ENCODE measurements at regions not wholly inside any gene's neighbourhood (a gene's known extent, or its start where the extent isn't known, plus 50 kb on each side); places are given as distances from the start of the nearest gene placed in this dataset.

DNA sequence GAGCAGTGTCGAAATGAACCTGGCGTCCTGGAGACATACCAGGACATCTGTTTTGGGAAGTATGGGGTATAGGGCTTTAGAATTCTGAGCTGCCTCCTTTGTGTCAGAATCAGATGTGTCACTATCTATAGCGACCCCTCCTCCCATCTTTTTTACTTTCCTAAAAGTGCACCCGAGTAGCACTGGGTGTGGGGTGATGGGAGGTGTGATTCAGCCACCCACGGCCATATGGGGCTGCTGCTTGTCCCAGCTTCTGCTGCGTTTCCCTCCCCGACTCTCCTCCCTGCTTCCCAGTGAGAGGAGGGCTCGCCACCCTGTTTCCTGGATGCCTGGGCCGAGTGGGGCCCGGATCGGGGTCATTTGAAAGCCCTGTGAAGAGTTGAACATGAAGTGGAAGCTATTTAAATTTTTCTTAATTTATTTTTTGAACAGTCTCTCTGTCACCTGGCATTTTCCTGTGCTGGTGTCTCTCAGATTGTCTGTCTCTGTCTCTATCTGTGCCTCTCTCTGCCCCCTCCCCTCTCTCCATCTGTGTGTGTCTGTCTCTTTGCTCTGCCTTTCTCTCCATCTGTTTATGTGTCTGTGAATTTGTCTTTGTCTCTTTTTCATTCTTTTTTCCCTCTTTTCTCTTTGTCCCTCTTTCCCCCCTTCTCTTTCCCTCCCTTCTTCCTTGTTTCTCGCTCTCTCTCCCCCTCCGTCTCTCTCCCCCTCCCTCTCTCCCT is 638.8 kb upstream of the EEF2KMT start:
- Histone ChIP-seq H3K9me3 (ENCODE audit: control insufficient read depth in 2 of 2, low read length in 2 of 2) (no peaks in the 10 kb centered on the region), H3K4me1 (ENCODE audit: control insufficient read depth in 2 of 2, insufficient read depth in 2 of 2, low read length in 2 of 2) (no peaks in the 10 kb centered on the region), H3K27me3 (ENCODE audit: control insufficient read depth in 2 of 2, insufficient read depth in 2 of 2, low read length in 2 of 2) (no peaks in the 10 kb centered on the region), H3K27ac (ENCODE audit: low read depth in 2 of 2, low read length in 2 of 2) (no peak overlapping the region), H3K9ac (ENCODE audit: low read depth in 1 of 2, low read length in 2 of 2) (no peak overlapping the region), H3K36me3 (ENCODE audit: control insufficient read depth in 2 of 2, insufficient read depth in 2 of 2, low read length in 2 of 2) (no peaks in the 10 kb centered on the region), H3K4me3 (ENCODE audit: low read length in 2 of 2) (no peak overlapping the region)

DNA sequence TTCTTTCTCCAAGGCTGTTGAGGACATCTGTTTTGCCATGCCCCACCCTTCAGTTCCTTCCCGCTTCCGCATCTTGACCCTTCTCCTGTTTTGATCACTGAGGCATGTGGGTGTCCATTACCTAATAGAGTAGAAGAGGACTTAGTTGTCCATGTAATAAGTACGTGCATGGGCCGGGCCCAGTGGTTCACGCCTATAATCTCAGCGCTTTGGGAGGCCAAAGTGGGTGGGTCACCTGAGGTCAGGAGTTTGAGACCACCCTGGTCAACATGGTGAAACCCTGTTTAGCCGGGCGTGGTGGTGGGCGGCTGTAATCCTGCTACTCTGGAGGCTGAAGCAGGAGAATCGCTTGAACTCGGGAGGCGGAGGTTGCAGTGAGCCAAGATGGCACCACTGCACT is 637.8 kb upstream of the EEF2KMT start:
- no peaks in the 10 kb centered on the region for H3K9me3 ChIP-seq (ENCODE audit: control insufficient read depth in 2 of 2, low read length in 2 of 2)
- H3K27me3 ChIP-seq (ENCODE audit: control insufficient read depth in 2 of 2, insufficient read depth in 2 of 2, low read length in 2 of 2) = no peaks in the 10 kb centered on the region
- no peak overlapping the region for H3K9ac ChIP-seq (ENCODE audit: low read depth in 1 of 2, low read length in 2 of 2)
- peaks cover 0 to 2% of the 10 kb centered on the region in 2 donors for H3K36me3 ChIP-seq (ENCODE audit: control insufficient read depth in 2 of 2, insufficient read depth in 2 of 2, low read length in 2 of 2)
- H3K4me3 ChIP-seq (ENCODE audit: low read length in 2 of 2) = no peak overlapping the region
- no peaks in the 10 kb centered on the region for H3K4me1 ChIP-seq (ENCODE audit: control insufficient read depth in 2 of 2, insufficient read depth in 2 of 2, low read length in 2 of 2)
- H3K27ac ChIP-seq (ENCODE audit: low read depth in 2 of 2, low read length in 2 of 2) = no peak overlapping the region

DNA sequence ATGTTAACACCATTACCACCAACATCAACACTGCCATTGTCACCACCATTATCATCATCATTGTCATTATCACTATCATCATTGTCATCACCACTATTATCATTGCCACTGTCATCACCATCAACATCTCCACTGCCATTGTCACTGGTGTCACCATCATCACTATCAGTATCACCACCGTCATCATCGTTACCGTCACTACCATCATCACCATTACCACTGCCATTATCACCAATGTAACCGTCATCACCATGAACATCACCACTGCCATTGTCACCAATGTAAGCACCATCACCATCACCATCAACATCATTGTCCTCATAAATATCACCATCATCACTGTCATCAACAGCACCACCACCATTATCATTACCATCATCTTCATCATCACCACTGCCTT is 633.2 kb upstream of the EEF2KMT start:
- Histone ChIP-seq H3K36me3 (ENCODE audit: control insufficient read depth in 2 of 2, insufficient read depth in 2 of 2, low read length in 2 of 2) (peaks cover 0 to 3% of the 10 kb centered on the region in 2 donors), H3K9ac (ENCODE audit: low read depth in 1 of 2, low read length in 2 of 2) (no peak overlapping the region), H3K4me1 (ENCODE audit: control insufficient read depth in 2 of 2, insufficient read depth in 2 of 2, low read length in 2 of 2) (no peaks in the 10 kb centered on the region), H3K27me3 (ENCODE audit: control insufficient read depth in 2 of 2, insufficient read depth in 2 of 2, low read length in 2 of 2) (no peaks in the 10 kb centered on the region), H3K9me3 (ENCODE audit: control insufficient read depth in 2 of 2, low read length in 2 of 2) (no peaks in the 10 kb centered on the region), H3K27ac (ENCODE audit: low read depth in 2 of 2, low read length in 2 of 2) (no peak overlapping the region), H3K4me3 (ENCODE audit: low read length in 2 of 2) (no peak overlapping the region)

DNA sequence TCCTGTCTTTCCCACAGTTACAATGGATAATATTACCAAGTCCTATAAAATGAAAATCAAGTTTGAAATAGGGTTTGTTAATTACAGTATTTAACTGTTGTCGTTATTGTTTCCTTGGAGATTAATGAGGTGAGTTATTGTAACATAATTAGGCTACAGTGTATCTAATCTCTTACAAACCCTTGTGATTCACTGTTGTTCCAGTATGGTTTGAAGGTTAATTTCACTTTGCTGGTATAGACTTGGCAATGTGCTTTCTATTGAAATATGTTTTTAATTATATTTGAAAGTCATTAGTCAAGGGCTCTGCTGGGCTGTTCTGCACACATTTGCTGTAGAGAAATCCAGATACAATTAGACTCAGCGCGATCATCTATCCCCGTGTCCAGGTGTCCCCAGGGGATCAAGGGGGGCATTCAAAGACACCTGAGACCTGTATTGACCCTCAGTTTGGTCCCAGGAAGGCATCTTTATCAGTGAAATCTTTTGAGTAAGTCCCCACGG is 624.6 kb upstream of the EEF2KMT start:
- no peak overlapping the region for H3K4me3 ChIP-seq (ENCODE audit: low read length in 2 of 2)
- H3K9ac ChIP-seq (ENCODE audit: low read depth in 1 of 2, low read length in 2 of 2) = no peak overlapping the region
- no peaks in the 10 kb centered on the region for H3K4me1 ChIP-seq (ENCODE audit: control insufficient read depth in 2 of 2, insufficient read depth in 2 of 2, low read length in 2 of 2)
- H3K9me3 ChIP-seq (ENCODE audit: control insufficient read depth in 2 of 2, low read length in 2 of 2) = no peaks in the 10 kb centered on the region
- H3K36me3 ChIP-seq (ENCODE audit: control insufficient read depth in 2 of 2, insufficient read depth in 2 of 2, low read length in 2 of 2) = no peaks in the 10 kb centered on the region
- no peak overlapping the region for H3K27ac ChIP-seq (ENCODE audit: low read depth in 2 of 2, low read length in 2 of 2)
- no peaks in the 10 kb centered on the region for H3K27me3 ChIP-seq (ENCODE audit: control insufficient read depth in 2 of 2, insufficient read depth in 2 of 2, low read length in 2 of 2)

DNA sequence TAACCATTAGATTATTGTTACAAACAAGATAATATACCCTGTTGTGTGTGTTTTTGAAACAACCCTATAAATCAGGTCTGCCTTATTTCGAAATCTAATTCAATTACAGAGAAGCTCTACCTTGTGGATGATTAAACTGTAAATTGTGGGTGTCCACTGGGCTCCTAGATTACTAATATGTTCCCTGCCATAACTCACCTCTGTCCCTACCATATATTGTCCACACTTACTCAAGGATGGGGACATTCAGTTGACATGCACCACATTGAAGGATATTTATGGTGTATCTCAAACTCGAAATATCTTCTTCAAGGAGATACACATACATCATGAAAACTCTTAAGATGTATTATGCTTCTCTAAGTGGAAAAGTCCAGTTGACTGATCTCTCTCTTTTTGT is 617.6 kb upstream of the EEF2KMT start:
- Histone ChIP-seq H3K9ac (ENCODE audit: low read depth in 1 of 2, low read length in 2 of 2) (no peak overlapping the region), H3K27me3 (ENCODE audit: control insufficient read depth in 2 of 2, insufficient read depth in 2 of 2, low read length in 2 of 2) (no peaks in the 10 kb centered on the region), H3K9me3 (ENCODE audit: control insufficient read depth in 2 of 2, low read length in 2 of 2) (no peaks in the 10 kb centered on the region), H3K27ac (ENCODE audit: low read depth in 2 of 2, low read length in 2 of 2) (no peak overlapping the region), H3K4me1 (ENCODE audit: control insufficient read depth in 2 of 2, insufficient read depth in 2 of 2, low read length in 2 of 2) (no peaks in the 10 kb centered on the region), H3K4me3 (ENCODE audit: low read length in 2 of 2) (no peak overlapping the region), H3K36me3 (ENCODE audit: control insufficient read depth in 2 of 2, insufficient read depth in 2 of 2, low read length in 2 of 2) (no peaks in the 10 kb centered on the region)

DNA sequence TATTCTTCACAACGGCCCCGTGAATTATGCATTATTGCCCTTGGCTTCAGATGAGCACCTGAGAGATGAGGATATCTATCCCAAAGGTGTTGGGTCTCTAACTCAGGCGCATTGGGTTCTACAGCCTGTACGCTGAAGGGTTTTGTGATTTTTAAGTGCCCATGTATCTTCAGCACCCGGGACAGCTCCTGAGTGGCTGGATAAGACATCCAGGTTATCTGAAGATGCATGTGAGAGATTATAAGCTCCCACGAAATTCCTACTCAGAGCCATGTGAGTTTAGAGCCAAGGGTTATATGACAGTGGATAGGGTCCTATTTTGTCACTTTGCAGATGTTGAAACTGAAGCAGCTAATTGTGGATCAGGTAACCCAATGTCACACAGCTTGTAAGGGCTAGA is 612.3 kb upstream of the EEF2KMT start:
- Histone ChIP-seq H3K4me1 (ENCODE audit: control insufficient read depth in 2 of 2, insufficient read depth in 2 of 2, low read length in 2 of 2) (no peaks in the 10 kb centered on the region), H3K9ac (ENCODE audit: low read depth in 1 of 2, low read length in 2 of 2) (no peak overlapping the region)

DNA sequence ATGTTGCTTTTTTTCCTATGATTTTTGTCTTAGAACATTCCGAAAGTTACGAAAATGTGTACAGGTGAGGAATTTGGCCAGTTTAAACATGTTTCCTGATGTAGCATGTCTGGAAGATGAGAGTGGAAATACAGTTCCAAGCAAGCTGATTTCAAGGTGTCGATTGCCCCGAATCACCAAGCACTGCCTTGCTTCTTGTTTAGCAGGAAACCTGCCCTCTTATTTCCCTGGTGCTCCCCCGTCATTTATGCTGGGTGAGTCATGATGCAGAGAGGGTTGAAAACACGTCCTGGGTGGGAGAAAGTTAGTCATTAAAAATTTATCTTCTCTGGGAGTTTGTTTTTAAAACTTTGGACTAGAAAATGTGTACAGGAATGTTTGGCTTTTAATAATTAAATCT is 608.6 kb upstream of the EEF2KMT start:
- no peak overlapping the region for H3K4me3 ChIP-seq (ENCODE audit: low read length in 2 of 2)
- H3K36me3 ChIP-seq (ENCODE audit: control insufficient read depth in 2 of 2, insufficient read depth in 2 of 2, low read length in 2 of 2) = no peaks in the 10 kb centered on the region
- H3K27me3 ChIP-seq (ENCODE audit: control insufficient read depth in 2 of 2, insufficient read depth in 2 of 2, low read length in 2 of 2) = no peaks in the 10 kb centered on the region
- H3K27ac ChIP-seq (ENCODE audit: low read depth in 2 of 2, low read length in 2 of 2) = no peak overlapping the region
- H3K9ac ChIP-seq (ENCODE audit: low read depth in 1 of 2, low read length in 2 of 2) = no peak overlapping the region
- no peaks in the 10 kb centered on the region for H3K4me1 ChIP-seq (ENCODE audit: control insufficient read depth in 2 of 2, insufficient read depth in 2 of 2, low read length in 2 of 2)
- H3K9me3 ChIP-seq (ENCODE audit: control insufficient read depth in 2 of 2, low read length in 2 of 2) = no peaks in the 10 kb centered on the region

More for the DNA sequence above, 612.3 kb upstream of the EEF2KMT start:
- Histone ChIP-seq H3K9me3 (ENCODE audit: control insufficient read depth in 2 of 2, low read length in 2 of 2) (no peaks in the 10 kb centered on the region), H3K4me3 (ENCODE audit: low read length in 2 of 2) (no peak overlapping the region), H3K36me3 (ENCODE audit: control insufficient read depth in 2 of 2, insufficient read depth in 2 of 2, low read length in 2 of 2) (no peaks in the 10 kb centered on the region), H3K27ac (ENCODE audit: low read depth in 2 of 2, low read length in 2 of 2) (no peak overlapping the region), H3K27me3 (ENCODE audit: control insufficient read depth in 2 of 2, insufficient read depth in 2 of 2, low read length in 2 of 2) (no peaks in the 10 kb centered on the region)

DNA sequence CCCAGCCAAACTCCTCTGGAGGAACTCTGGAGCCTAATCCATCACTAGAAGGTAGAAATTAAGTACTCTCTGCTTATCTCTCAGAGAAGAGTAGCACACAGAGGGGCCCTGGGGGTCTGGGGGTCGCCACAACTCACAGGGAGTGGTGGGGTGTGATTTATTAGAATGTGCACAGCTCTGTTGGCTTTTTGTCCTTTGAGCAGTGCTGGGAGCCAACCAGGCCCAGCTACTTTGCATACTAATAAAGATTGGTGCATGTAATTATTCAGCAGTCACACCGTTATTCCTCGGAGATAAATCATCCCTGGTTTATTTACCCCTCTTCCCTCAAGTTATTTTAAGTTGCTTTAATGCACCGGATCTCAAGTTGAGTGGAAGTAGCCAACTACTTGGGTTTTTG is 606.7 kb upstream of the EEF2KMT start:
- no peaks in the 10 kb centered on the region for H3K36me3 ChIP-seq (ENCODE audit: control insufficient read depth in 2 of 2, insufficient read depth in 2 of 2, low read length in 2 of 2)
- no peaks in the 10 kb centered on the region for H3K9me3 ChIP-seq (ENCODE audit: control insufficient read depth in 2 of 2, low read length in 2 of 2)
- no peak overlapping the region for H3K9ac ChIP-seq (ENCODE audit: low read depth in 1 of 2, low read length in 2 of 2)
- no peak overlapping the region for H3K27ac ChIP-seq (ENCODE audit: low read depth in 2 of 2, low read length in 2 of 2)
- H3K4me1 ChIP-seq (ENCODE audit: control insufficient read depth in 2 of 2, insufficient read depth in 2 of 2, low read length in 2 of 2) = no peaks in the 10 kb centered on the region
- no peaks in the 10 kb centered on the region for H3K27me3 ChIP-seq (ENCODE audit: control insufficient read depth in 2 of 2, insufficient read depth in 2 of 2, low read length in 2 of 2)
- no peak overlapping the region for H3K4me3 ChIP-seq (ENCODE audit: low read length in 2 of 2)

DNA sequence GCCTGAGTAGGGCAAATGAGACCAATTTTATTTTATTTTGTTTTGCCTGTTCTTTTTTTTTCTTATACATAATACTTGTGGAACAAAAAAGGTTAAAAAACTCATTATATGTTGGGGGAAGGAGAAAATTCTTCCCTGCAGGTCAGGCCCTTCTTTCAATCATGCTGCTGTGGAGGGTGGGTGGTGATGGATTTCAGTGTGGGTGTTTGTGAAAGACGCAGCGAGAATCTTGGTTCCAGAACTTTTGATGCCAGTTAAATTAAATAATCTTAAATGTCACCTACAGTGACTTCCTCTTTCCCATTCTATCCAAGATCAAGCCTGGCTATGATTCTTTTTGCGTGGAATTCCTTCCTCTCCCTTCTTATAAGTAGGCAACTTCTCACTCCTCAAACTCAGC is 595.8 kb upstream of the EEF2KMT start:
- H3K4me1 ChIP-seq (ENCODE audit: control insufficient read depth in 2 of 2, insufficient read depth in 2 of 2, low read length in 2 of 2) = no peaks in the 10 kb centered on the region
- no peak overlapping the region for H3K27ac ChIP-seq (ENCODE audit: low read depth in 2 of 2, low read length in 2 of 2)
- no peaks in the 10 kb centered on the region for H3K9me3 ChIP-seq (ENCODE audit: control insufficient read depth in 2 of 2, low read length in 2 of 2)
- H3K9ac ChIP-seq (ENCODE audit: low read depth in 1 of 2, low read length in 2 of 2) = no peak overlapping the region
- no peak overlapping the region for H3K4me3 ChIP-seq (ENCODE audit: low read length in 2 of 2)
- H3K36me3 ChIP-seq (ENCODE audit: control insufficient read depth in 2 of 2, insufficient read depth in 2 of 2, low read length in 2 of 2) = no peaks in the 10 kb centered on the region
- no peaks in the 10 kb centered on the region for H3K27me3 ChIP-seq (ENCODE audit: control insufficient read depth in 2 of 2, insufficient read depth in 2 of 2, low read length in 2 of 2)

DNA sequence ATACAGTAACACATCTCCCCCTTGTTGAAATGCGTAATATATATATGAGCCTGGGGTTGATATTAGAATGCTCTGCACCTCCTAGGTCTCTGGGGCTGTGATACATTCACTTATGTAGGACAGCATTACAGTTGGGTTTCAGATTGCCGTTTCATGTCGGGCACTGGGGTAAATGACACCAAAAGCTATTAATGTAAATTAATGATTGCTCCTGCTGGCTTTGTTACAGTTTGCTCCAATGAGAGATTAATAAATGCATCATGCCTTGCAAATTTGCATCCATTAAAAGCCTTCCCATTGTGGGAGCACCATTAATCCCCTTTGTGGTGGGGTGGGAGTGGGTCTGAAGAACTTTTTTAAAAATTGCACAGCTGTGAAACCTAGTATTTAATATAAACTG is 584.4 kb upstream of the EEF2KMT start:
- Histone ChIP-seq H3K36me3 (ENCODE audit: control insufficient read depth in 2 of 2, insufficient read depth in 2 of 2, low read length in 2 of 2) (no peaks in the 10 kb centered on the region), H3K4me3 (ENCODE audit: low read length in 2 of 2) (no peak overlapping the region), H3K4me1 (ENCODE audit: control insufficient read depth in 2 of 2, insufficient read depth in 2 of 2, low read length in 2 of 2) (no peaks in the 10 kb centered on the region), H3K9ac (ENCODE audit: low read depth in 1 of 2, low read length in 2 of 2) (no peak overlapping the region), H3K27ac (ENCODE audit: low read depth in 2 of 2, low read length in 2 of 2) (no peak overlapping the region), H3K9me3 (ENCODE audit: control insufficient read depth in 2 of 2, low read length in 2 of 2) (no peaks in the 10 kb centered on the region), H3K27me3 (ENCODE audit: control insufficient read depth in 2 of 2, insufficient read depth in 2 of 2, low read length in 2 of 2) (no peaks in the 10 kb centered on the region)
